Hindlimb muscle (tissue), 1 donor: ENCODE measurements at regions not wholly inside any gene's neighbourhood (a gene's known extent, or its start where the extent isn't known, plus 50 kb on each side); places are given as distances from the start of the nearest gene placed in this dataset.

ENCODE experiments used
- DNase-seq: peaks from one replicate; pipeline ENCODE4 v3.0.0-alpha.2; 2013

- DNase-seq = no peak
Observed at GRCh38 chr10:59553162-59553900, 156.3 kb downstream of the SLC16A9 start.

GRCh38 chr10:59550061-59550460 lies 159.6 kb downstream of the SLC16A9 start:
- DNase-seq = no peak

- DNase-seq = no peak
Observed at GRCh38 chr10:59538623-59539022, 171.0 kb downstream of the SLC16A9 start.

- DNase-seq = peak; percentile 83
Observed at GRCh38 chr10:59537501-59537900, 172.1 kb downstream of the SLC16A9 start.

- DNase-seq = peak; percentile 83
Observed at GRCh38 chr10:59536167-59537014, 173.3 kb downstream of the SLC16A9 start.

- peak; percentile 67 for DNase-seq
Observed at GRCh38 chr10:59524348-59524747, 162.0 kb upstream of the FAM13C start.

- DNase-seq = no peak
Observed at GRCh38 chr10:59523851-59524250, 161.5 kb upstream of the FAM13C start.

GRCh38 chr10:59517996-59518395 lies 155.6 kb upstream of the FAM13C start:
- DNase-seq = no peak

- peak; percentile 54 for DNase-seq
Observed at GRCh38 chr10:59517341-59517899, 155.1 kb upstream of the FAM13C start.

- no peak for DNase-seq
Observed at GRCh38 chr10:59513558-59513957, 151.2 kb upstream of the FAM13C start.

- DNase-seq = no peak
Observed at GRCh38 chr10:59512951-59513350, 150.6 kb upstream of the FAM13C start.

- no peak for DNase-seq
Observed at GRCh38 chr10:59508956-59509355, 146.6 kb upstream of the FAM13C start.

GRCh38 chr10:59508296-59508695 lies 145.9 kb upstream of the FAM13C start:
- no peak for DNase-seq

- DNase-seq = no peak
Observed at GRCh38 chr10:59505926-59506325, 143.6 kb upstream of the FAM13C start.

GRCh38 chr10:59499460-59499859 lies 137.1 kb upstream of the FAM13C start:
- no peak for DNase-seq

GRCh38 chr10:59493017-59493416 lies 130.7 kb upstream of the FAM13C start:
- no peak for DNase-seq

- no peak for DNase-seq
Observed at GRCh38 chr10:59479426-59479825, 117.1 kb upstream of the FAM13C start.

- DNase-seq = no peak
Observed at GRCh38 chr10:59470570-59470969, 108.2 kb upstream of the FAM13C start.

- DNase-seq = no peak
Observed at GRCh38 chr10:59465088-59465487, 102.7 kb upstream of the FAM13C start.

- DNase-seq = no peak
Observed at GRCh38 chr10:59464483-59464882, 102.1 kb upstream of the FAM13C start.

GRCh38 chr10:59463909-59464308 lies 101.6 kb upstream of the FAM13C start:
- no peak for DNase-seq

- DNase-seq = no peak
Observed at GRCh38 chr10:59460601-59461000, 98.3 kb upstream of the FAM13C start.

- no peak for DNase-seq
Observed at GRCh38 chr10:59456199-59456598, 93.8 kb upstream of the FAM13C start.
